Fibroblast of lung (primary cell): ENCODE measurements at regions not wholly inside any gene's neighbourhood (a gene's known extent, or its start where the extent isn't known, plus 50 kb on each side); places are given as distances from the start of the nearest gene placed in this dataset.

Experiments used
- EZH2 ChIP-seq: IDR thresholded peaks from 2 replicates; pipeline ENCODE4 v1.5.1; 2012; ENCODE audit warnings: low read length, control low read depth, mild to moderate bottlenecking; ENCODE audit errors: missing control alignments
- TF ChIP-seq, protein P1 (sequence below), 2 donors: IDR thresholded peaks in 1 of 2; conservative IDR thresholded peaks in 1 of 2; 1 replicate in 1 of 2; 2 replicates in 1 of 2; pipeline ENCODE4 v1.5.1; 2011 to 2012; ENCODE audit warnings: low read length in 2 of 2, control low read depth in 1 of 2, inconsistent platforms in 1 of 2, low read depth in 1 of 2, mild to moderate bottlenecking in 1 of 2

DNA sequence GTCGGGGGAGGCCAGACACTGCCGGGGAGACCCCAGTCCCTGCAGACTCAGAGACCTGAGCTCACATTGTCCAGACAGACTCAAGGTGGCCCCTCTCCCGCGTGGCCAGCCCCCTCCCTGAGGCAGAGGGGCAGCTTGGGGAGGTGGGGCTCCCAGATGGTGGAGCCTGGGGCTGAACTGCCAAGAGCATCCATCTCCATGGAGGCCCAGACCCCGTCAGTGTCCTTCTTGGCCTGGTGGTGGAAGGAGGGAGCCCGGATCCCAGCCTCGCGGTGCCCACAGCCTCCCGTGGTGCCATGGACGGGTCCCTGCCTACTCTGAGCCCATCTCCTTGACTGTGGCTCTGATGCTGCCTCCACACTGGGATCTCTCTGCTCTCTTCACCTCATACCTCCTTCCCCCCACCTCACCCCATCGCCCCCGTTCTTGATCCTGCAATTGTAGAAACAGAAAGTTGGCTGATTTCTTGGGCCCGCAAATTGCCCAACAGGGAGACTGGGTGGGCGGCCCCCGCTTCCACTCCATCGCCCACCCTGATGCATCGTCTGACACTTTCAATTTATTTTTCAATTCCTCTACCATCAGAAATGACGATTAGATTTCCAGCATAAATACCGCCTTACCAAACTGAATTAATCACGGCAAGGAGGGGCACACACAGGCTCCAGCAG, 348.9 kb downstream of the MATN1 start:
- TF ChIP-seq EZH2 = no peak
- TF ChIP-seq, protein P1, sequence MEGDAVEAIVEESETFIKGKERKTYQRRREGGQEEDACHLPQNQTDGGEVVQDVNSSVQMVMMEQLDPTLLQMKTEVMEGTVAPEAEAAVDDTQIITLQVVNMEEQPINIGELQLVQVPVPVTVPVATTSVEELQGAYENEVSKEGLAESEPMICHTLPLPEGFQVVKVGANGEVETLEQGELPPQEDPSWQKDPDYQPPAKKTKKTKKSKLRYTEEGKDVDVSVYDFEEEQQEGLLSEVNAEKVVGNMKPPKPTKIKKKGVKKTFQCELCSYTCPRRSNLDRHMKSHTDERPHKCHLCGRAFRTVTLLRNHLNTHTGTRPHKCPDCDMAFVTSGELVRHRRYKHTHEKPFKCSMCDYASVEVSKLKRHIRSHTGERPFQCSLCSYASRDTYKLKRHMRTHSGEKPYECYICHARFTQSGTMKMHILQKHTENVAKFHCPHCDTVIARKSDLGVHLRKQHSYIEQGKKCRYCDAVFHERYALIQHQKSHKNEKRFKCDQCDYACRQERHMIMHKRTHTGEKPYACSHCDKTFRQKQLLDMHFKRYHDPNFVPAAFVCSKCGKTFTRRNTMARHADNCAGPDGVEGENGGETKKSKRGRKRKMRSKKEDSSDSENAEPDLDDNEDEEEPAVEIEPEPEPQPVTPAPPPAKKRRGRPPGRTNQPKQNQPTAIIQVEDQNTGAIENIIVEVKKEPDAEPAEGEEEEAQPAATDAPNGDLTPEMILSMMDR (conservative IDR thresholded peaks at IDR 0.05 in 1 of 2, IDR thresholded peaks at IDR 0.05 in 1 of 2; ENCODE audit: low read depth in 1 of 2, low read length in 2 of 2) = no peak
